OCI-LY3 (cell line): ENCODE measurements at regions not wholly inside any gene's neighbourhood (a gene's known extent, or its start where the extent isn't known, plus 50 kb on each side); places are given as distances from the start of the nearest gene placed in this dataset.

ENCODE experiments used
- H2AFZ ChIP-seq: fragments of 200-600, 300-600 bp; shearing (Covaris generic); 2 replicates; pipeline ENCODE4 v1.6.0; 2014; ENCODE audit warnings: antibody characterized with exemption, low read depth, low read length
- H3K27ac ChIP-seq: fragments of 200-600, 300-600 bp; sonication (generic); 2 replicates; pipeline ENCODE4 v1.5.1; 2014; ENCODE audit warnings: mild to moderate bottlenecking, low read length, moderate library complexity, mixed read lengths
- H3K27me3 ChIP-seq: fragments of 200-600, 300-600 bp; sonication (generic); 2 replicates; pipeline ENCODE4 v1.6.1; 2014; ENCODE audit warnings: low read depth, low read length, mixed read lengths
- H3K36me3 ChIP-seq: fragments of 200-600, 300-600 bp; sonication (generic); replicated peaks from 2 replicates; pipeline ENCODE3; 2014; ENCODE audit warnings: low read depth, low read length, mixed read lengths
- H3K4me1 ChIP-seq: fragments of 300-600, 200-600 bp; sonication (generic); 2 replicates; pipeline ENCODE4 v1.6.1; 2014; ENCODE audit warnings: low read length, mixed read lengths
- H3K4me2 ChIP-seq: fragments of 200-600, 300-600 bp; sonication (generic); 2 replicates; pipeline ENCODE4 v1.6.1; 2014; ENCODE audit warnings: low read length, mixed read lengths
- H3K4me3 ChIP-seq: fragments of 300-600, 200-600 bp; sonication (generic); 2 replicates; pipeline ENCODE4 v1.5.1; 2014; ENCODE audit warnings: antibody characterized with exemption, mild to moderate bottlenecking, low read length, moderate library complexity
- H3K79me2 ChIP-seq: fragments of 300-600, 200-600 bp; shearing (Covaris generic); 2 replicates; pipeline ENCODE4 v1.6.1; 2014; ENCODE audit warnings: mild to moderate bottlenecking, low read length, mixed read lengths
- H3K9ac ChIP-seq: fragments of 300-600, 200-600 bp; shearing (Covaris generic); 2 replicates; pipeline ENCODE4 v1.6.0; 2014; ENCODE audit warnings: mild to moderate bottlenecking, low read length, moderate library complexity
- H3K9me3 ChIP-seq: fragments of 200-600, 300-600 bp; shearing (Covaris generic); 2 replicates; pipeline ENCODE4 v1.6.1; 2014; ENCODE audit warnings: low read length, mixed read lengths; ENCODE audit not compliant: insufficient read depth
- H4K20me1 ChIP-seq: fragments of 200-600, 300-600 bp; sonication (generic); 2 replicates; pipeline ENCODE4 v1.6.1; 2016; ENCODE audit warnings: low read length, mixed read lengths; ENCODE audit not compliant: insufficient read depth
- CTCF ChIP-seq: fragments of 200-600, 300-600 bp; sonication (generic); IDR thresholded peaks from 2 replicates; pipeline ENCODE4 v1.5.1; 2014; ENCODE audit warnings: antibody characterized with exemption, low read length, low read depth
- EZH2phosphoT487 ChIP-seq: fragments of 200-600 bp; shearing (Covaris generic); IDR thresholded peaks from 2 replicates; pipeline ENCODE4 v1.6.1; 2018; ENCODE audit warnings: antibody characterized with exemption, mixed run types, low read depth

GRCh38 chr18:72601944-72602343, 57.8 kb upstream of the CBLN2 start:
- H3K4me3 ChIP-seq, result no peak overlapping the region
- no peaks in the 10 kb centered on the region for H4K20me1 ChIP-seq
- no peak overlapping the region for H3K4me2 ChIP-seq
- no peak overlapping the region for H3K27ac ChIP-seq
- no peaks in the 10 kb centered on the region for H3K4me1 ChIP-seq
- no peaks in the 10 kb centered on the region for H3K79me2 ChIP-seq
- H3K9ac ChIP-seq, result no peak overlapping the region
- H3K27me3 ChIP-seq, result no peaks in the 10 kb centered on the region
- H3K9me3 ChIP-seq, result no peaks in the 10 kb centered on the region
- H2AFZ ChIP-seq, result no peak overlapping the region
- H3K36me3 ChIP-seq, result no peaks in the 10 kb centered on the region
- TF ChIP-seq EZH2phosphoT487, result no peak
- TF ChIP-seq CTCF, result no peak

- Histone ChIP-seq H4K20me1 (no peaks in the 10 kb centered on the region), H3K27me3 (no peaks in the 10 kb centered on the region), H3K36me3 (no peaks in the 10 kb centered on the region), H3K4me1 (no peaks in the 10 kb centered on the region), H3K27ac (no peak overlapping the region), H3K4me3 (no peak overlapping the region), H3K9ac (no peak overlapping the region), H3K4me2 (no peak overlapping the region), H2AFZ (no peak overlapping the region), H3K9me3 (no peaks in the 10 kb centered on the region), H3K79me2 (no peaks in the 10 kb centered on the region)
- no peak for TF ChIP-seq CTCF
- no peak for TF ChIP-seq EZH2phosphoT487
These were observed 57.3 kb upstream of the CBLN2 start for GRCh38 chr18:72601481-72601880.
